K562 (cell line): ENCODE measurements at regions not wholly inside any gene's neighbourhood (a gene's known extent, or its start where the extent isn't known, plus 50 kb on each side); places are given as distances from the start of the nearest gene placed in this dataset.

ENCODE experiments used
- ATAC-seq: fragments of 200-7000 bp; cut with Tn5 transposase; 3 replicates; pipeline ENCODE4 v1.9.1; 2020; ENCODE audit warnings: moderate library complexity
- BruUV-seq: library from RNA; stranded (reverse); fragments of 400-500 nt; replicated peaks from 2 replicates; lab custom pipeline; 2021; lab: Mats Ljungman, UMichigan
- CTCF ChIA-PET: fragments of 300-600 bp; formaldehyde crosslinking; extraction: SDS; loops from one replicate; lab custom pipeline; 2021; ENCODE audit warnings: low intra/inter-chr PET ratio; lab: Yijun Ruan, JAX
- POLR2A ChIA-PET: fragments of 300-600, 350-650 bp; sonication (Branson Sonifier 250); formaldehyde crosslinking; extraction: SDS; loops from one replicate; lab custom pipeline; 2021; ENCODE audit warnings: antibody characterized with exemption, inconsistent platforms; lab: Yijun Ruan, JAX
- DNase-seq, 4 experiments: peaks; one replicate each; pipeline versions ENCODE4 v3.0.0 to v3.0.0-alpha.2; 2011 to 2018; ENCODE audit warnings: low spot score in 3 of 4, mixed read lengths in 3 of 4; ENCODE audit errors: extremely low read depth in 1 of 4
- FAIRE-seq: peaks from 2 replicates; lab custom pipeline; 2011; peaks lifted over from hg19 to GRCh38; lab: Jason Lieb, UNC
- H2AFZ ChIP-seq: 2 replicates; pipeline ENCODE4 v1.6.0; 2011; ENCODE audit warnings: low read depth, low read length, control low read depth, inconsistent platforms
- H3K27ac ChIP-seq: fragments of 200-600 bp; 3 replicates; pipeline ENCODE4 v1.8.0; 2011; ENCODE audit warnings: low read depth, mild to moderate bottlenecking, control low read depth, inconsistent platforms, low read length, moderate library complexity, mixed read lengths; ENCODE audit errors: extremely low read depth
- H3K27me3 ChIP-seq, 2 experiments: fragments of 300-600 bp in 1 of 2; 2 replicates in 1 of 2; 3 replicates in 1 of 2; pipeline versions ENCODE4 v1.6.0 to v1.8.0; 2011; ENCODE audit warnings: inconsistent platforms in 2 of 2, low read length in 2 of 2, mild to moderate bottlenecking in 1 of 2, mixed read lengths in 1 of 2, moderate library complexity in 1 of 2; ENCODE audit not compliant: control insufficient read depth in 2 of 2, insufficient read depth in 2 of 2
- H3K36me3 ChIP-seq: fragments of 300-600 bp; 3 replicates; pipeline ENCODE4 v1.8.0; 2011; ENCODE audit warnings: mild to moderate bottlenecking, low read length, inconsistent platforms; ENCODE audit not compliant: control insufficient read depth, insufficient read depth
- H3K4me1 ChIP-seq, 2 experiments: fragments of 200-600 bp in 1 of 2; replicated peaks in 1 of 2; 2 replicates in 1 of 2; 3 replicates in 1 of 2; pipeline versions ENCODE4 v1.5.1 to v1.8.0; 2011; ENCODE audit warnings: inconsistent platforms in 2 of 2, low read length in 2 of 2, mild to moderate bottlenecking in 1 of 2, mixed read lengths in 1 of 2, moderate library complexity in 1 of 2; ENCODE audit not compliant: control insufficient read depth in 2 of 2, insufficient read depth in 2 of 2
- H3K4me2 ChIP-seq: 2 replicates; pipeline ENCODE4 v1.6.1; 2011; ENCODE audit warnings: low read length, control low read depth, inconsistent platforms, mixed read lengths; ENCODE audit not compliant: insufficient read depth
- H3K4me3 ChIP-seq: fragments of 200-600 bp; sonication (generic), shearing (Covaris generic); 2 replicates; pipeline ENCODE4 v1.5.1; 2016; ENCODE audit warnings: control low read depth, inconsistent platforms
- H3K79me2 ChIP-seq: fragments of 200-600 bp; 3 replicates; pipeline ENCODE4 v1.8.0; 2011; ENCODE audit warnings: low read length, inconsistent platforms; ENCODE audit not compliant: control insufficient read depth, insufficient read depth
- H3K9ac ChIP-seq, 2 experiments: 2 replicates each; pipeline versions ENCODE4 v1.6.0 to v1.6.1; 2011; ENCODE audit warnings: low read depth in 2 of 2, low read length in 2 of 2, control low read depth in 1 of 2, inconsistent platforms in 1 of 2, mild to moderate bottlenecking in 1 of 2, mixed read lengths in 1 of 2; ENCODE audit not compliant: insufficient read depth in 1 of 2
- H3K9me1 ChIP-seq: one replicate; pipeline ENCODE4 v1.6.0; 2011; ENCODE audit warnings: inconsistent platforms, mild to moderate bottlenecking, low read length, moderate library complexity; ENCODE audit not compliant: control insufficient read depth, insufficient read depth
- H3K9me3 ChIP-seq: replicated peaks from 2 replicates; pipeline ENCODE4 v1.5.1; 2011; ENCODE audit warnings: low read depth, low read length, inconsistent platforms; ENCODE audit not compliant: control insufficient read depth, insufficient read depth
- H4K20me1 ChIP-seq: replicated peaks from 2 replicates; pipeline ENCODE4 v1.6.1; 2011; ENCODE audit warnings: low read length, inconsistent platforms, mixed read lengths; ENCODE audit not compliant: control insufficient read depth, insufficient read depth
- ATF1 ChIP-seq, 2 experiments: fragments of 450-650 bp in 1 of 2; IDR thresholded peaks; 2 replicates each; pipeline ENCODE4 v1.6.1; 2016; ENCODE audit warnings: missing compliant biosample characterization in 1 of 2, missing genetic modification characterization in 1 of 2
- CCAR2 ChIP-seq: fragments of 200-400 bp; formaldehyde crosslinking; IDR thresholded peaks from 2 replicates; pipeline ENCODE4 v1.6.1; 2017; ENCODE audit warnings: mild to moderate bottlenecking, low read depth, low read length
- CCNT2 ChIP-seq: IDR thresholded peaks from 2 replicates; pipeline ENCODE4 v1.6.1; 2011; ENCODE audit warnings: borderline replicate concordance, low read depth, mild to moderate bottlenecking, moderate library complexity, mixed read lengths, low read length; ENCODE audit not compliant: insufficient read length; ENCODE audit errors: extremely low read depth
- CHAMP1 ChIP-seq: fragments of 450-650 bp; IDR thresholded peaks from 2 replicates; pipeline ENCODE4 v1.6.1; 2016; ENCODE audit warnings: mild to moderate bottlenecking
- CREB3L1 ChIP-seq: fragments of 450-650 bp; IDR thresholded peaks from 2 replicates; pipeline ENCODE4 v1.6.1; 2014; ENCODE audit warnings: low read depth, mild to moderate bottlenecking, moderate library complexity, borderline replicate concordance
- ELF2 ChIP-seq: fragments of 250-450 bp; sonication (Bioruptor Pico); IDR thresholded peaks from 2 replicates; pipeline ENCODE4 v1.5.0; 2021; ENCODE audit warnings: mild to moderate bottlenecking
- ESRRB ChIP-seq: fragments of 250-450 bp; sonication (Bioruptor Pico); IDR thresholded peaks from 2 replicates; pipeline ENCODE4 v1.5.0; 2020; ENCODE audit warnings: mild to moderate bottlenecking, moderate library complexity, borderline replicate concordance
- HNRNPUL1 ChIP-seq: fragments of 200-400 bp; formaldehyde crosslinking; IDR thresholded peaks from 2 replicates; pipeline ENCODE4 v1.6.1; 2017; ENCODE audit warnings: low read length
- JUNB ChIP-seq: fragments of 450-650 bp; formaldehyde crosslinking; conservative IDR thresholded peaks from 2 replicates; pipeline ENCODE4 v1.4.0; 2020; ENCODE audit warnings: mild to moderate bottlenecking
- MECOM ChIP-seq: fragments of 250-450 bp; sonication (Bioruptor Pico); IDR thresholded peaks from 2 replicates; pipeline ENCODE4 v1.8.0; 2022; ENCODE audit warnings: inconsistent platforms
- NUFIP1 ChIP-seq: fragments of 450-650 bp; IDR thresholded peaks from 2 replicates; pipeline ENCODE4 v1.6.1; 2018; ENCODE audit not compliant: partially characterized antibody
- SAFB ChIP-seq: fragments of 200-400 bp; formaldehyde crosslinking; IDR thresholded peaks from 2 replicates; pipeline ENCODE4 v1.6.1; 2017; ENCODE audit warnings: low read depth, low read length, borderline replicate concordance
- SMARCA5 ChIP-seq: fragments of 450-650 bp; IDR thresholded peaks from 2 replicates; pipeline ENCODE4 v1.6.1; 2016
- SNIP1 ChIP-seq: fragments of 450-650 bp; IDR thresholded peaks from 2 replicates; pipeline ENCODE4 v1.7.1; 2017; ENCODE audit warnings: low read depth, mild to moderate bottlenecking
- ZNF445 ChIP-seq: fragments of 250-450 bp; sonication (Bioruptor Pico); IDR thresholded peaks from 2 replicates; pipeline ENCODE4 v1.4.0; 2020; ENCODE audit warnings: low read depth, mild to moderate bottlenecking, moderate library complexity
- ZNF766 ChIP-seq: fragments of 200-800 bp; sonication (Bioruptor generic); conservative IDR thresholded peaks from 2 replicates; pipeline ENCODE4 v1.6.1; 2016; ENCODE audit warnings: missing genetic modification characterization, missing compliant biosample characterization
- WGBS: fragments of 100-300 bp; shearing (Covaris generic); methylation state at CpG from one replicate; pipeline ENCODE4 v1.1.6; 2016; ENCODE audit warnings: low coverage, mixed read lengths; ENCODE audit not compliant: insufficient coverage; ENCODE audit errors: missing lambda C conversion rate; 5-methylcytosine and 5-hydroxymethylcytosine counted together
- in situ Hi-C: fragments of 300-500 bp; cut with MboI; formaldehyde crosslinking; loops from 4 replicates; pipeline ENCODE4 v1.15.0; 2018; ENCODE audit warnings: inconsistent platforms, mixed read lengths
- intact Hi-C: fragments of 100-400 bp; cut with micrococcal nuclease; formaldehyde crosslinking; loops from 2 replicates; pipeline ENCODE4 v1.14.2; 2022
- TF ChIP-seq, protein P1 (sequence below): sonication (generic); formaldehyde crosslinking; IDR thresholded peaks from 2 replicates; pipeline ENCODE4 v1.8.0; 2022; ENCODE audit warnings: mild to moderate bottlenecking, low read depth, missing genetic modification reagents

- no peaks in the 10 kb centered on the region for H3K36me3 ChIP-seq
Measured at GRCh38 chr2:226408141-226408540, 391.5 kb downstream of the IRS1 start.

More at GRCh38 chr2:226408141-226408540, 391.5 kb downstream of the IRS1 start:
- DNase-seq (no peak), ATAC-seq (no peak), FAIRE-seq (no peak)
- intact Hi-C loops (no loop called here), in situ Hi-C loops (no loop called here)
- Histone ChIP-seq H2AFZ (no peak overlapping the region), H3K9me3 (no peaks in the 10 kb centered on the region), H3K27me3 (no peaks in the 10 kb centered on the region), H4K20me1 (no peaks in the 10 kb centered on the region), H3K27ac (no peak overlapping the region), H3K9ac (no peak overlapping the region), H3K4me3 (no peak overlapping the region), H3K79me2 (no peaks in the 10 kb centered on the region), H3K9me1 (no peaks in the 10 kb centered on the region), H3K4me2 (no peak overlapping the region), H3K4me1 (no peaks in the 10 kb centered on the region)
- ChIA-PET POLR2A (no interaction called here), CTCF (no interaction called here)
- WGBS = 0% methylated on average over 4 of the region's 4 CpGs
- TF ChIP-seq CCAR2 = no peak
- no peak for TF ChIP-seq ELF2 (CRISPR knock-in tag)
- TF ChIP-seq NUFIP1 = no peak
- TF ChIP-seq SAFB = no peak
- TF ChIP-seq, protein P1, sequence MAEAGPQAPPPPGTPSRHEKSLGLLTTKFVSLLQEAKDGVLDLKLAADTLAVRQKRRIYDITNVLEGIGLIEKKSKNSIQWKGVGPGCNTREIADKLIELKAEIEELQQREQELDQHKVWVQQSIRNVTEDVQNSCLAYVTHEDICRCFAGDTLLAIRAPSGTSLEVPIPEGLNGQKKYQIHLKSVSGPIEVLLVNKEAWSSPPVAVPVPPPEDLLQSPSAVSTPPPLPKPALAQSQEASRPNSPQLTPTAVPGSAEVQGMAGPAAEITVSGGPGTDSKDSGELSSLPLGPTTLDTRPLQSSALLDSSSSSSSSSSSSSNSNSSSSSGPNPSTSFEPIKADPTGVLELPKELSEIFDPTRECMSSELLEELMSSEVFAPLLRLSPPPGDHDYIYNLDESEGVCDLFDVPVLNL (CRISPR knock-in tag) = no peak
- no peak for TF ChIP-seq JUNB (CRISPR knock-in tag)
- TF ChIP-seq ESRRB (CRISPR knock-in tag) = no peak
- no peak for TF ChIP-seq CREB3L1
- no peak for TF ChIP-seq ZNF445 (CRISPR knock-in tag)
- no peak for TF ChIP-seq MECOM (CRISPR knock-in tag)
- no peak for TF ChIP-seq HNRNPUL1
- TF ChIP-seq SMARCA5 = no peak
- no peak for TF ChIP-seq CCNT2
- TF ChIP-seq ATF1 (CRISPR knock-in tag; IDR thresholded peaks at IDR 0.05) = no peak
- TF ChIP-seq ATF1 (tag; IDR thresholded peaks at IDR 0.05) = no peak
- TF ChIP-seq ZNF766 (CRISPR knock-in tag) = no peak
- TF ChIP-seq CHAMP1 = no peak
- no peak for TF ChIP-seq SNIP1
- no TSS peak for BruUV-seq
